Glutamatergic neuron (in vitro differentiated cells): ENCODE measurements at regions not wholly inside any gene's neighbourhood (a gene's known extent, or its start where the extent isn't known, plus 50 kb on each side); places are given as distances from the start of the nearest gene placed in this dataset.
A peak's percentile ranks its signal among the peaks of the same experiment; 100 is the strongest.
"Not testable (repeated sequence)": the region's sequence is repeated elsewhere in the genome, so short reads cannot be mapped to it uniquely, and the experiment has no call there.

ENCODE experiments used
- DNase-seq: peaks from one replicate; pipeline ENCODE4 v3.0.0; 2022
- H3K27ac Mint-ChIP-seq: one replicate; pipeline ENCODE4 v1.8.0; 2020; ENCODE audit warnings: mild to moderate bottlenecking, mixed read lengths, inconsistent platforms; ENCODE audit not compliant: unreplicated experiment
- H3K27me3 Mint-ChIP-seq: one replicate; pipeline ENCODE4 v1.8.0; 2020; ENCODE audit warnings: mild to moderate bottlenecking, moderate library complexity, mixed read lengths, inconsistent platforms; ENCODE audit not compliant: unreplicated experiment
- H3K36me3 Mint-ChIP-seq: one replicate; pipeline ENCODE4 v1.8.0; 2020; ENCODE audit warnings: mild to moderate bottlenecking, mixed read lengths, inconsistent platforms; ENCODE audit not compliant: unreplicated experiment
- H3K4me1 Mint-ChIP-seq: one replicate; pipeline ENCODE4 v1.8.0; 2020; ENCODE audit warnings: mild to moderate bottlenecking, low read depth, mixed read lengths, inconsistent platforms; ENCODE audit not compliant: unreplicated experiment
- H3K4me3 Mint-ChIP-seq: one replicate; pipeline ENCODE4 v1.8.0; 2020; ENCODE audit warnings: mild to moderate bottlenecking, mixed read lengths, inconsistent platforms; ENCODE audit not compliant: unreplicated experiment
- H3K9me3 Mint-ChIP-seq: one replicate; pipeline ENCODE4 v1.8.0; 2020; ENCODE audit warnings: mild to moderate bottlenecking, moderate library complexity, mixed read lengths, inconsistent platforms; ENCODE audit not compliant: unreplicated experiment
- CTCF ChIP-seq: fragments of 200-600 bp; sonication (generic); IDR thresholded peaks from one replicate; pipeline ENCODE4 v1.5.0; 2021; ENCODE audit not compliant: partially characterized antibody, unreplicated experiment

DNA sequence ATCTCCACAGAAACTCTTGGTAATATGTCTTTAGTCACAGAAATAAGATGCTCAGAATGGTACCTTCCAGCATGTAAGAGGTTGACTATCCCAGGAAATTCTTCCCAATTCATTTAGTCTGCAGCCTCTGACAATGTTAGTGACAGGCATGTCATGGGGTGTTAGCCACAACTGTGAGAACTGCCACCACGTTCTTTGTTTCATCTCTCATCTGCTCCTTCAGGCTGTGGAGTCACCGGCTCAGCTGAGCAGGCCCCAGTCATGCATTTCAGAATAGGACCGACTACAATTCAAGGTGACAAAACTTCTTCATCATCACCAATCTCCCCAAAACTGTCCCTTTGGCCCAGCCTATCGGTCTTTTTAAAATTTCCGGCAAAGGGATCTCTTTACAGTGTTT, 167.5 kb downstream of the AKAIN1 start:
- no peak for TF ChIP-seq CTCF
- peaks cover 13% of the 10 kb centered on the region for H3K36me3 Mint-ChIP-seq
- H3K27me3 Mint-ChIP-seq = no peaks in the 10 kb centered on the region
- H3K27ac Mint-ChIP-seq = no peak overlapping the region
- H3K4me3 Mint-ChIP-seq = no peak overlapping the region
- no peaks in the 10 kb centered on the region for H3K4me1 Mint-ChIP-seq
- H3K9me3 Mint-ChIP-seq = peaks cover 4% of the 10 kb centered on the region
- no peak for DNase-seq

DNA sequence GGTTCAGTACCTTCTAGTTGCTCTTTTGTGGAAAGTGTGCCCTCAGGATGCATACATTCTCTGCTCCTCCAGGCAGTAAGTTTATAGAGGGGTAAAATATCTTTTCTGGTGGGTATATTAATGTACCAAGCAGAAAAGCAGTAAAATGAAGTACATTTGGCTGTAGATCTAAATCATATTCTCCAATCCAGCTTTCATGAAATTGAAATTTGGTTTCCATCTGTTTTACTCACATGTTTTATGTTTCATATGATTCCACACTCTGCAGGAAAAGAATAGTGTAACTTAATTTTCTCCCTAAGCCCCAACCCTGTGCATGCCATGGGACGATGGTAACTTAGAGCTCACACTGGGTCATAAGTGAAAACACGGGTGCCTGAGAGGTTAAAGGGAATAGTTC, 172.3 kb downstream of the AKAIN1 start:
- no peaks in the 10 kb centered on the region for H3K27me3 Mint-ChIP-seq
- no peak overlapping the region for H3K4me3 Mint-ChIP-seq
- no peak overlapping the region for H3K27ac Mint-ChIP-seq
- no peaks in the 10 kb centered on the region for H3K4me1 Mint-ChIP-seq
- no peaks in the 10 kb centered on the region for H3K36me3 Mint-ChIP-seq
- no peaks in the 10 kb centered on the region for H3K9me3 Mint-ChIP-seq
- no peak for TF ChIP-seq CTCF
- no peak for DNase-seq

GRCh38 chr18:5021558-5021957, 175.5 kb downstream of the AKAIN1 start:
- Mint-ChIP-seq H3K27me3 (peaks cover 2% of the 10 kb centered on the region), H3K9me3 (no peaks in the 10 kb centered on the region), H3K36me3 (no peaks in the 10 kb centered on the region), H3K4me3 (no peak overlapping the region), H3K4me1 (no peaks in the 10 kb centered on the region), H3K27ac (no peak overlapping the region)
- DNase-seq = no peak
- TF ChIP-seq CTCF = no peak

DNA sequence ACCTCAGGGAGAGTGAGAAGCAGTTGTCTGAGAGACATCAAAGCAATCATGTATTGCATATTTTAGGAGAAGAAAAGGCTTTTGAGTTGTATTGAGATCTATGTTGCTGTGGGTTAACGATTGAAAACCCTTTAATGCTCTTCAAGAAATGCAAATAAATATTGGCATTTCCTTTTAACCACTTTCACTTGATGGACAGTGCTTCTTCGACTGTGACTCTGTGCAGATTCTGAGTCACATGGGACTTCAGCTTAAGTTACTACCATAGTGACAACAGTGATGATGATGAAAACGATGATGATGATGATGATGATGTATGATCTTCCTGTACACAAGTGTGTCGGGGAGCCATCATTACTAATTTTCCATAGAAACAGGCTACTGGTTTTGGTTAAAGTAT, 181.8 kb downstream of the AKAIN1 start:
- no peak overlapping the region for H3K27ac Mint-ChIP-seq
- no peaks in the 10 kb centered on the region for H3K36me3 Mint-ChIP-seq
- no peak overlapping the region for H3K4me3 Mint-ChIP-seq
- no peaks in the 10 kb centered on the region for H3K9me3 Mint-ChIP-seq
- no peaks in the 10 kb centered on the region for H3K4me1 Mint-ChIP-seq
- no peak for TF ChIP-seq CTCF
- peaks cover 2% of the 10 kb centered on the region for H3K27me3 Mint-ChIP-seq
- DNase-seq = no peak

DNA sequence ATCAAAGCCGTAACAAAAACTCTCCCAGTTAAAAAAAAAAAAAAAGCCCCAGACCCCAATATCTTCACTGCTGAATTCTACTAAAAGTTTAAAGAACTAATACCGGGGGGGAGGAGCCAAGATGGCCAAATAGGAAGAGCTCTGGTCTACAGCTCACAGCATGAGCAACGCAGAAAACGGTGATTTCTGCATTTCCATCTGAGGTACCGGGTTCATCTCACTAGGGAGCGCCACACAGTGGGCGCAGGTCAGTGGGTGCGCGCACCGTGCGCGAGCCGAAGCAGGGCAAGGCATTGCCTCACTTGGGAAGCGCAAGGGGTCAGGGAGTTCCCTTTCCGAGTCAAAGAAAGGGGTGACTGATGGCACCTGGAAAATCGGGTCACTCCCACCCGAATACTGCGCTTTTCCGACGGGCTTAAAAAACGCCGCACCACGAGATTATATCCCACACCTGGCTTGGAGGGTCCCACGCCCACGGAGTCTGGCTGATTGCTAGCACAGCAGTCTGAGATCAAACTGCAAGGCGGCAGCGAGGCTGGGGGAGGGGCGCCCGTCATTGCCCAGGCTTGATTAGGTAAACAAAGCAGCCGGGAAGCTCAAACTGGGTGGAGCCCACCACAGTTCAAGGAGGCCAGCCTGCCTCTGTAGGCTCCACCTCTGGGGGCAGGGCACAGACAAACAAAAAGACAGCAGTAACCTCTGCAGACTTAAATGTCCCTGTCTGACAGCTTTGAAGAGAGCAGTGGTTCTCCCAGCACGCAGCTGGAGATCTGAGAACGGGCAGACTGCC, 192.8 kb downstream of the AKAIN1 start:
- H3K27ac Mint-ChIP-seq = peak overlapping the region; percentile 83
- peak; percentile 33 for DNase-seq
- not testable (repeated sequence) for H3K36me3 Mint-ChIP-seq, H3K27me3 Mint-ChIP-seq, H3K9me3 Mint-ChIP-seq, H3K4me1 Mint-ChIP-seq
- peak overlapping the region; percentile 74 for H3K4me3 Mint-ChIP-seq
